ENCODE measurements at regions not wholly inside any gene's neighbourhood (a gene's known extent, or its start where the extent isn't known, plus 50 kb on each side); places are given as distances from the start of the nearest gene placed in this dataset.
A peak's percentile ranks its signal among the peaks of the same experiment; 100 is the strongest.

DNA sequence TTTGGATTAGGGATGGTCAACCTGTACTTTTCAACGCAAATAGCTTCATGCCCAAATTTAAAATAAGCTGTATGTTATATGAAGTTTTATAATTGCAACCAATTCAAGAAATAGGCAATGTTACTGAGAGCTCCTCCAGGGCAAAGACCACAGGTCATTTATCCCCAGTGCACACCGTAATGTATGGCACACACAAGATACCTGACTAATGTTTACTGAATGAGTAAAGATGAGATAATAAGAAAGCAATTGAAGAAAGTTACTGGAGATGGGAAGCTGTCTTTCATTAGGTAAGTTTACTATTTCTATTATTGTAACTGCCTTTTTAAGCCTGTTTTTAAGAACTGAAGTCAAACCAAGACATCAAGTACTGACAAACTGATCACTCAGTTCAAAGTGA is 184.5 kb upstream of the VRK2 start:
- DNase-seq = no peak

DNA sequence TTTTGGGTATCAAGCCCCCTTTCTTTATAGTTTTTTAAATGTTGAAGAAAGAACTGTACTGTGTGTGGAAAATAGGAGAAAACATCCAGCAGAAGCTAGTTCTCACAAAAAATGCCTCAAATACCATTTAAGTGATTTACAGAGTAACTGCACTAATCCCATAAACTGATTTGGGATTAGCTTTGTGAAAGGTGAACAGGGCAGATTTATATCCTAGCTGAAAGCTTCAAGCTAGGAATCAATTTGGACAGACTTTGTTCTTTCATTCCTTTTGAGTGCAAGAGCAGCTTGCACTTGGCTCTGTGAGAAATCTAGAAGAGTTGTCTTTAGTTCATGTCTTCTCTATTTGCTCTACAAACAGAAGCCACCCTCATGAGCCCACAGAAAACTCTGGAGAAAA is 183.9 kb upstream of the VRK2 start:
- DNase-seq = no peak

DNA sequence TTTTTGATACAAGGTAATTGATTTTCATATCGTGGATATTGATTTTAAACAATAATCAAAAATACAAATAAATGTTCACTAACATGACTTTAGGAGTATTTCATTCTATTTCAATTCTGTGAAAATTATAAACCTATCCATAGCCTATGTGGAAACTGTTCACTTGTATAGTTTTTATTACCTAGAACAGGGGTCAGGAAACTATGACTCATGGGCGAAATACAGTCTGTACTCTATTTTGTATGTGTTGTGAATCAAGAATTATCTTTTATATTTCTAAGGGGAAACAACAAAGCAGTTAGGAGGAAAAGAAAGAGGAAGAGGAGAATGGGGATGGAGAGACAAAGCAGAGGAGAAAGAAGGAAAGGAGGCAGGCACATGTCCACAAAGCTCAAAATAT is 181.7 kb upstream of the VRK2 start:
- DNase-seq = no peak

DNA sequence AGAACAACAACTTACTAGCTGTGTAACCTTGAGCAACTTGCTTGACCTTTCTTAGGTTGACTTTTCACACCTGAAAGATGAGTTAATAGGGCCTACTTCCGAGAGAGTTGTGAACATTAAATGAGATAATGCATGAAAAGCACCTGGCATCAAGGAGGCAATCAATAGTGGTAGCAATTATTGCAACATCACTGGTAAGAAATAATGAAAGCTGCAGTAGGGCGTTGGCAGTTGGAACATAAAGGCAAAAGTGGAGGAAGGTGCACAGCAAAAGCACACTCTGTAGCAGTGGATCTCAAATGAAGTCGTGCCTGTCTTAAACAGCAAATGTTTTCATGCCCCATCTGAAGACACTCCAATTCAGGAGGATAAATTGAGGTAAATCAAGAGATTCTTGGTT is 178.9 kb upstream of the VRK2 start:
- DNase-seq = no peak

DNA sequence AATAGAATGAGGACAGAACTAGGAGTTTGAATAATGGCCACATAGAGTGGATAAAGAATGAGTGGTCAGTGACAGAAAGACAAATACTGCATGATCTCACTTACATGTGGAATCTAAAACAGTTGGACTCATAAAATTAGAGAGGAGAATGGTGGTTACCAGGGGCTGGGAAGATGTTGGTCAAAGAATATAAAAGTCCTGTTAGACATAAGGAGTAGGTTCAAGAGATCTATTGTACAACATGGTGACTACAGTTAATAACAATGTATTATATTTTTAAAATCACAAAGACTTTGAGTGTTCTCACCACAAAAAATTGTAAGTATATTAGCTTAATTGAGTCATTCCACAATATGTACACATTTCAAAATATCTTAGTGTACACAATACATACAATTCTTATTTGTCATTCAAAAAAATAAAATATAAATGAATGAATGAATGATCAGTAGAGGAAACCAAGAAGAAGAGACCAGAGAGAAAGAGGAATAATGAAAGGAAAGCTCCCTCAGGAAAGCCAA is 177.9 kb upstream of the VRK2 start:
- no peak for DNase-seq

DNA sequence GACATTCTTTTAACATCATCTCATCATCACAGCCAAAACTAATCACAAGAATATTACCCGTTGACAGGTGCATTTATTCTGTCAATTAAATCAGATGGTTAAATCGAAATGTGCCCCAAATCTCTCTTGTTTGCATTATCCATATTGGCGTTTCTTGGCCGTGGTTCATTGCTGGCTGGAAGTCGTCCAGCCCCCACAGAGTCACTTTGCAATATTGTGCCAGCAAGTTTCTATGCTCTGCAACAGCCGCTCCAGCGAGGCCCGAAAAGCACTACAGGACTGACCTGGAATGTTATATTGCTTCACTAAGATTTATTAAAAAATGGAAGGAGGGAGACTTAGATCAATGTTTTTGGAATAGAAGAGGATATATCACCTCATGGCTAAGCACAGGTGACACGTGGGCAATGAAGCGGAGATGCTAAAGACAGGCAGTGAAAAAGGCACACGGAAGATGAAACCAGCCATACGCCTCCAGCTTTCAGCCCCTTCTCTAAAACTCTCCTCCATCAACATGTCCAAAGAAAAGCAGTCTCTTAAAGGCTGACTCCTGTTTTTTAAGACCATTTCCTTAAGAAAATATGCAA is 176.8 kb upstream of the VRK2 start:
- no peak for DNase-seq

DNA sequence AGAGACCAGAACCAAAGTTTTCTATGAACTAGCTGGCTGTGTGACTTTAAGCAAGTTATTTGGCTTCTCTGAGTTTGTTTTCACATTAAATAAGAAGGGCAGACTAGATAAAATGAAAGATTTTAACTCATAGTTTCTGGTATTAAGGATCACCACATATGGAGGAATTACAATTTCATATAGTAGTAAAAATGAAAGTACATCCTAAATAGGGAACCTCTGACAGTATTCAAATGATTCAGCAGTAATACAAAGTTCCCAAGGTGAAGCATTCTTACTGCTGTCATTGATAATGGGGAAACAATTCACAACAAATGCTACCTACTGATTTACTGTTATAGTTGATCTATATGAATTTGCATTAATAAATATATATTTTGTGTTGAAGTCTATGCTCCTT is 170.3 kb upstream of the VRK2 start:
- no peak for DNase-seq

DNA sequence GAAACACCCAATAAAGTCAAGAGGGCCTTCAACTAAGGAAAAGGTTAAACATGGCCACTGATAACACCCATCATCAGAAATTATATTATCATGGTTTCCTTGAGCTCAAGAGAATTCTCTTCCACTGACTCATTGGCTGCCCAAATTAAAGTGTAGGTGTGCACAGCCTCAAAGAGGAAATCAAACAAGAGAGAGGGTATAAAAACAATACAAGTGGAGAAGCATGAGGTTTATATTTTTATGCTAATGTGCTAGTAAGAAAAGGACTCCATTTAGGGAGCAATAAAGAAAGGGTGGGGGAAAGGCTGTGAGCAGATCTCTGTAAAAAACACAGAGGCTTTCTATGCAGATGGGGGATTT is 168.8 kb upstream of the VRK2 start:
- DNase-seq = peak; percentile 84

DNA sequence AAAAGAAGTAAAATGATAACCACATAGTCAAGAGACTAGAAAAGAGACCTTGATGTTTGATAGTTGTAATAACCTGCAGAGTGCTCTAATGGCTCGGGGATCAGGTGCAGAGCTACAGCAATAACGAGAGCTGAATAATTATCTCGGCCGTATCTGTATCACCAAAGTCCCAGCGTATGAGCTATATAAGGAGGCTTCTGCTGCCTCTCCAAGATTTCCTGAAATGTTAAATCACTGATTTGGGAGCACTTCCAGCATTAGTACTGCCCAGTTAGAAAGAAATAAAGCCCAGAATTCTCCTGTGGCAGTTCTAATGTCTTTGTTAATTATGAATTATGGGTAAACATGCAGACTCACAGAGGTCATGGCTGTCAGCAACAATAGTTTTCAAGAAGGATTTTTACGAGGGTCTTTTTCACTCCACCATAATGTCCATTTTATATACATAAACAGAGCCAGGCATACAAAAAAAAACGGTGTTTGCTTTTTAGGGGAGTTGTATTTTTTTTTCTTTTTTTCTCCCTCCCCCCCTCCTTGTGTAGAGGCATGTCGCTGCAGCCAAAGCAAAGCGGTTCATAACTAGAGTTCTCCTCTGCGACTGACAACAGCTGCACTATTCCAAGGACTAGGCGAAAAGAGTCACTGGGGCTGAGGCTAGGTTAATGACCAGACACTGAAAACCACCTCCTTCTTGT is 168.3 kb upstream of the VRK2 start:
- DNase-seq = no peak

DNA sequence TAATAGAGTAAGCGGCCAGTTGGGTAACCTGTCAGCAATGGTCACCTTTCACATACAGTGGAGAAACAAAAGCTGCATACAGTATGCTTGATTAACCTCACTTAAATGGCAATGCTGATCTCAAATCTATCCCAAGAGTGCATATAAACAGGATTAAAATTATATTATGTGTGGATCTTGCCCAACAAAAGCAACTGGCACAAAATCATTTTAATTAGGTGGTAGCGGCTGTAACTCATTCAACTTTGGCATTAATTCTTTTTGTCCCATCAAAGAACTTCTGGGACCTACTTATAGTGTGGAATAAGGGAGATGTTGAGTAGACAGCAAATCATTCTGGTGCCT is 167.8 kb upstream of the VRK2 start:
- DNase-seq = no peak

DNA sequence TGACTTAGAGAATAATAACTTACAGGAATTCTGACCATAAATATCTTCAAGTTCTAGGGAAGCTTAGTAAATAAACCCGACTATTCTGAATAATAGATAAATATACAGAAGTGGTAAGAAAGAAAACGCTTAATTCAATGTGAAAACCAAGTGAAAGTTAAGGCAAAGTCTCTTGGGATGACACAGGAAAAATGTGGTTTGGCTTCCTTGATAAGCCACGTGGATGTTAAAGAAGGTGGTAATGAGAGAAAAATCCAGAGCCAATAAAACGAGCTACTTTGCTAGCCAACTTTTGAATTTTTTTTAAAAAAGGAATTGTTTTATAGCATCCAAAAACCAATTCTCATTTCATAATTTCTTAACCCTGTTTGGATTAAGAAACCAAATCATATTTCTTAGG is 166.2 kb upstream of the VRK2 start:
- no peak for DNase-seq

DNA sequence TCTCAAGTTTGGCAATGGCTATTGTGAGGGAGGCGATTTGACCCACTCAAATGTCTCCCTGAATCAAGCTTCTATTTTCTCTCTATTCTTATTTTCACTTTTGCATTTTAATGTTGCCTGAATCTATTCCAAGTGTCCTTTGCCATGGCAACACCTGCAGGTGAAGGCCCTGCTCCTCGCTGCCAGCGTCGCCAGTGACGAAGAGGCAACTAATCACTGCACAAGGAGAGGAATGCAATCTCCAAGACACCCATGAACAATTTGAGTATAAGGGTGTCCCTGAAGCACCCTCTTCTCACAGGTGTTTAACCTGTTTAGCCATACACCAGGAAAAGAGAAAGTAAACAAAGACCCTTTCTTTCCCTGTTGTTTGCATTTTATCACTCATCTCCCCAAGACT is 165.6 kb upstream of the VRK2 start:
- DNase-seq = peak; percentile 54

DNA sequence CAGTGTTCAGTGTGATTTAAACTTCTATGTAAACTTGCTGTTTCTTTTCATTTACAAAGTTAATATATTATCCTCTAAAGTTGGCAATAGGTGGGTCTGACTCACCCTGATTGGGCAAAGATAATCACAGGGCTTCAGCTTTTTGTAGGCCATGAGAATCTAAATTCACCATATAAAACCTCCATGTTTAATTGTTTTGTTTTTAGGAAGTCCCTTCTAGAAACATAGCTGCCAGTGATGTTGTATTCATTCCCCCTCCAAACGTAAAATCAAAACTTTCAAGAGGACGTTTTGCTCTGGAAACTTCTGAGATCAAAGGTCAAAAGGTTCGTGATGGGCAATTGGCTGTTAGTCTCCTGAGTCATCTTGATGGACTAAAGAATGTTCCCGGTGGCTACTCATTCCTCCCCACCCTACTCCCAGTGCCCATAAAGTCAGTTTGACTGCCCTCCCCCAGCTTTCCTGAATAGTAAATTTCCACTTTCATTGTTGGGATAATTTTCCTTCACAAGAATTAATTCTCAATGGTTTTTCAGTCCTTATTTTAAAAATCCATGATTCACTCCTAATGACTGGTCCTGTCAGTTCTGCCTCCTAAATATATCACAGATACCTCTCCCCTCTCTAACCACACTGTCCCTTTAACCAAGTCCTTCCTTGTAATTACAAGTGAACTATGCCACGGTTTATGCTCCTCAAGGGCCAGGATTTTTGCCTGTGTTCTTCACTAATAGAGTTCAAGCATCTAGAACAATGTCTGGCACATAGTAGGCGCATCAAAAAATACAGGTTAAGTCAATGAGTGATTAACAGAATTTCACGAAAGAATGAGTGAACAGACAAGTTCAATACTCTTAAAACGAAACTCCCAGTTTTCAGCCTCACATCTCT is 164.4 kb upstream of the VRK2 start:
- no peak for DNase-seq

DNA sequence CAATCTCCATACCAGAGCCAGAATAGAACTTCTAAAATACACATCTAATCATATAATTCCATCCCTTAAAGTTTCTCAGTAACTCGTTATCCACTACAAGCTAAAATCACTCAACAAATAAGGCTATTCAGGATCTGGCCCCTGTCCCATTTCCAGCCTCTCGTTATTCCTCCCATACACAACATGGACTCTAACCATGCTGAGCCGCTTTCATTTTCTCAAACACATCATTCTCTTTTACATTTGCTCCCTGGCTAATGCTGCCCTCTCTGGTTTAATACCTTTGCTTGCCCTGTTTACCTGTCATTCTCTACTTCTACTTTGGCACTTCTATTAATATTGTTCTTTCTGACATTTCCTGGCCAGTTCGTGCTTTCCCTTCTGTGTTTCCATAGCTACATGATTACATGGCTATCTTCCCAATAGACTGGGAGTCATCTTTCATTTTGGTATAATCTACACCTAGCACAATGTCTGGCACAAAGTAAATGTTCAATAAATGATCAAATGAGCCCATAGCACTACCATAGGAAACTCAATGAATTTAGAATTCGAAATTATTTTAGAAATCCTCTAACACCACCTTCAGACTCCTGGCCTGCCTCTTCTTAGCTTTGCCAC is 163.6 kb upstream of the VRK2 start:
- no peak for DNase-seq

DNA sequence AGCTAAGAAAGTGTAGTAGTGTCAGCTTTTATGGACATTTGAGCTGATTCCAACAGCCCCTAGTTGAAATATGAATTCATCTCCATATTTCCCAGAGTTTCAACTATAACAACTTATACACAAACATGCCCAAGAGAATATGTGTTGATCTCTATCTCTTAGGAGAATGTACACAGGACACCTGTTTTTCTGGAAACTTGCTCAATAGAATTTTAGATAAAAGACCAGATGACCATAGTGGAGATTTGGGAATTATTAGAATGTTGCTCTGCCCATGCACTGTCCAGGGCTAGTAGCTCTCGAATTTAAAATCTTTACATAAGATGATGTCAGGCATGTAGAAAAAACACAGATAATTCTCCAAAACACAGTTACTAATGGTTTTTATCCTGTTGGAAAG is 162.3 kb upstream of the VRK2 start:
- no peak for DNase-seq

DNA sequence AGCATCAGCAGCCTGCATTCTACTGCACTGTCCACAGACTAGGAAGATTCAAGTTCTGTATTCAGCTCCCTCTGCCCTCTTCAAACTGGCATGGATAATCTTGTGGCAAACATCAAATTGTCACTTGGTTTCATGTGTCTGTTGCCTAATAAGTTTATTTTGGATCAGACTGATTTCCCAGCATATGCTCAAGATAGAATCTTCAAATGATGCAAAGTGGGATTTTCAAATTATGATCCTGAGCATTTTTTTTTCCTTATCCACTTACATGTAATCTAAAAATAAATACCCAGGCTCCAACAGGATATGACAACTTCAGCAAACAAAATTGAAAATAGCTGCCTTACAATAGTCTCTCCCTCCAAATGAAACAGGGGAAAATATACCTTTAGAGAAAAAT is 160.9 kb upstream of the VRK2 start:
- no peak for DNase-seq

DNA sequence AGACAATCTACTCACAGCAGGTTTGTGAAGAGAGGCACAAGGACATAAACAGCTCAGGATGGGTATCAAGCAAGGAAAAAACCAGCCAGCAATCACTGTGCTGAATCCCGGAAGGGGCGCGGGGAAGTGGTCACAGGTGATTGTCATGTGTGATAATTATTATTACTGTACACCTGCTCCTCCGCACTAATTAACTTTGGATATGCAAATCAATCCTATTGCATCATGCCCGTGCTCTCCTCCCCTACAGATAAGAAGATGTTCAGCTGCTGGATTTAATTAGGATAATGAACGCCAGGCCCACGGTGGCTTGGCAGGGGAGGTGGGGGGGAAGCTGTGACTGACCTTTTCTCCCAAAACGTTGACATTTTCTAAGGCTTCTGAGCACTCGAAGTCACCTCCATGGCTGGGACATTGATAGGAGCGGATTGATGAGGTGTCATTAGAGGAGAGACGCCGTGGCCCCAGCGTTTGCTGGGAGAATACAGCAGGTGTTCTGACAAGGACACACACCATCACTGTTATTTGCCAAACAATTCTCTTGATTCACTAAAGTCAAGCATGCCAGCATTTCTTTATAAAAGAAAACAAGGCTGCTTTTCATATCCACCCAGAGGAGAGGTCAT is 160.3 kb upstream of the VRK2 start:
- peak; percentile 88 for DNase-seq

DNA sequence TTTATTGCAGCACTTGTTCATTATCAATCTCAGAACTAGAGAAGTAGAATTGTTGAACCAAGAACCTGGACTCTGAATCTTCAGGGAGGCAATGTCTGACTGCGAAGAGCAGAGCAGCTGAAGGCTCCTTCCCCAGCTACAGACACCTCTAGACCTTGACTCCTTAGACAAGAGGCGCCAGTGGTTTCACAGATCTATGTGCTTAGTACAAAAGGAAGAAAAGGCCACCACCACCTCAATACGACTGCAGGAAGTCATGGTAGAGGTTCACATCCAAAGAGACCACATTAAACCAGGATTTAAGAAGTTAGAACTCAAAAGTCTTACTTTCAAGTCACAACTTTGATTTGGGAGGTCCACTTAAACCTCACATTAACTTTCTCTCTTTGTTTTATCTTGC is 158.1 kb upstream of the VRK2 start:
- no peak for DNase-seq

DNA sequence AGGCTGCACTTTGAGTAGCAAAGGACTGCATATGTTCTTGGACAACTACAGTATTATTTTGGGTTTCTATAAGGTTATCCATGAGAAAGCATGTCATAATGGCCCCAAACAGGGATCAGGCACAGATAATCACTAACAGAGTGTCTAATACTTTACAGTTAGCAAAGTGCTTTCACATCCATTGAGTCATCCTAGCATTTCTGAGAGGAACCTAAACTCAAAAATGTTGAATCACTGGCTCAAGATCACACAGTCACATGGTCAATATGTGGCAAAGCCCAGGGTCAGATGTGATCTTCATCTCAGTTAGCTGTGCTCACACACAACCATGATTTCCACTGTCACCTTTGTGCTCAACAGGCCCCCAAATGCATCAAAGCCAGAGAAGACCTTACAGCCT is 156.1 kb upstream of the VRK2 start:
- no peak for DNase-seq

DNA sequence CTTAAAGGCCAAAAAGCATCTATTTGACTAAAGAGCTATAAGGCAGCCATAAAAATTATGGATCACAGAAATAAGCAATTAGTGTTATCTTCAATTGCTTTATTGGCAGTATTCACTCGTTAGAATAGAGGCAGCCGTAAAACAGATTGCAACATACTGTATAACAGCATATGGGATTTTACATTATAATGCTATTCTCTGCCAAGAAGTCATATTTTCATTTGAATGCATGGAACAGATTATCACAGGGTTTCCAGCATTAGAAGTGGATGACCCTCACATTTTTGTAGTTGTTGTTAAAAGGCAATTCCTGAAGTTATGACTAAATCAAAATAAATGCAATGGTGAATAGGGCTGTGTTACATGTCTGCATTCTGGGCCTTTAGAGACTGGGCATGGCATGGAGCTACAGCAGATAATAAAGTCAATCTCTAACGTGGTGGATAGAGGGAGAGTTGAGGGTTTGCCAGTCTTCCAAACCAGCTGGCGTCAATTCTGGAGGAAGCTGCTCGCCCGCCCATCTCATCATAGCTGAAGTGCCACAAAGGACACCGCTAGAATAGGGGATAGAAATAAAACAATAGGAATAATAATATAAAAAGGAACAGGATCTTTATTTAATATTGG is 155.4 kb upstream of the VRK2 start:
- no peak for DNase-seq

DNA sequence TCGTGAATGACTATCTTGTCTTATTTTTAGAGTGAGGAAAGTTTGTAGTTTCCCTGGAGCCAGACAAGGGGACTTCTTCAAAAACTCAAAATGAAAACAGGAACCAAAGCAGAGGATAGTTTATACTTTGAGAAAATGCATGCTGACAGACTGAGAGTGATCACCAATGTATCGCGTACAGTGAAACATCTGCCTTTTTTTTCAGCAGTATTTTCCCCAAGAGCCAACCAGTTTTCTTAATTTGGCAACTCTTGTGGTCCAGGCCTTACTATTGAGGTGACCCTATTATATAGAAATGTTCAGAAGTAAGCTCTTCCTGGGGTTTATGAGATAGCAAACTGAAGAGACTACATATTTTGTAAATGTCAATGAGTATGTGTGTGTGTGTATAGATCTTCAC is 153.7 kb upstream of the VRK2 start:
- DNase-seq = no peak

DNA sequence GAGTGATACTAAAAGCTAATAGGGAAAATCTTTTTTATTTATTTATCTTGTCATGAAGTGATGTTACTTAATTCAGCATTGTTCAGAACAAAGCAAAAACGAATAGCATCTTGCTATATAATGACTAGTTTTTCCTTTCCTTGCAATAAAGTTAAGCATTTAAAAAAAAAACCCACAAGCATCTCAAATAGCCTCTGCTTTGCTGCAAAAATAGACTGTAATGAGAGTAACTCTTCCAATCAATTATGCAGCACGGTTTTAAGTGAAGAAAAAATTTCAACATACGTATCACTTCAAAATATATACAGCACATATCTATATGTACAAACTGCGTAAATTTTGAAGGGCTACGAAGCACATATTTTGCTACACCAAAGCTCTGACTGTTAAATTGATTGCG is 153.3 kb upstream of the VRK2 start:
- DNase-seq = no peak

DNA sequence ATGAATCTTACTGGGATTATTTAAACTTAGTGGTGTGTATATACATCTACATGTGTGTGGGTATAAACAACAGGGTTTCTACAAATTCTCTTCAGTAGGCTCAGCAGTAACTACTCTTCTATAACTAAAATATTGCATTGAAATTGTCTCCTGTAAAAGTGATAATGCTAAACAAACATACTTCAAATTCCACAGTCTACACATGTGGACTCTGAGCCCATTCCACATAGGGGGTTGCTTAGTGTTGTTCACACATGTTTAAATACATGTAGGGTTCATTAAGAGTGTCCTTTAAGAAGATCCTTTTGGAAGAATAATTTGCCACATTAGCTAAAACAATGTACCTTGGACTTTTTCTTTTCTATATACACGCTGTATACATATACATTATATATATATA is 152.8 kb upstream of the VRK2 start:
- DNase-seq = no peak

Data from NCI-H1436 treated with DMSO at 0.1 percent for 48 hours (cell line).